Colonic mucosa (tissue), 4 donors: ENCODE measurements at regions not wholly inside any gene's neighbourhood (a gene's known extent, or its start where the extent isn't known, plus 50 kb on each side); places are given as distances from the start of the nearest gene placed in this dataset.

Source experiments
- DNase-seq: peaks from one replicate; pipeline ENCODE4 v3.0.0-alpha.2; 2020
- H3K27ac ChIP-seq: fragments of 200-600 bp; one replicate; pipeline ENCODE4 v1.8.0; 2021
- H3K27me3 ChIP-seq: fragments of 200-600 bp; one replicate; pipeline ENCODE4 v1.8.0; 2021
- H3K36me3 ChIP-seq: fragments of 200-600 bp; one replicate; pipeline ENCODE4 v1.8.0; 2021
- H3K4me1 ChIP-seq: fragments of 200-600 bp; one replicate; pipeline ENCODE4 v1.8.0; 2021; ENCODE audit warnings: mild to moderate bottlenecking
- H3K4me3 ChIP-seq: fragments of 200-600 bp; one replicate; pipeline ENCODE4 v1.8.0; 2021
- H3K9ac ChIP-seq, 2 donors: one replicate each; pipeline ENCODE4 v1.7.0; 2013; ENCODE audit warnings: control low read depth in 2 of 2, low read depth in 2 of 2, low read length in 2 of 2
- H3K9me3 ChIP-seq: fragments of 200-600 bp; one replicate; pipeline ENCODE4 v1.8.0; 2021
- intact Hi-C: fragments of 100-400 bp; cut with DNase I; formaldehyde crosslinking; loops from one replicate; pipeline ENCODE4 v1.14.1; 2022
- TF ChIP-seq, protein P1 (sequence below): fragments of 200-600 bp; IDR thresholded peaks from one replicate; pipeline ENCODE4 v1.8.0; 2022; ENCODE audit warnings: antibody characterized with exemption, mild to moderate bottlenecking
- donor health status: healthy.
- donor health status: DM: no; HTN: no; CAD: no.
- donor health status: DM: no; HTN: no; CAD: no.

DNA sequence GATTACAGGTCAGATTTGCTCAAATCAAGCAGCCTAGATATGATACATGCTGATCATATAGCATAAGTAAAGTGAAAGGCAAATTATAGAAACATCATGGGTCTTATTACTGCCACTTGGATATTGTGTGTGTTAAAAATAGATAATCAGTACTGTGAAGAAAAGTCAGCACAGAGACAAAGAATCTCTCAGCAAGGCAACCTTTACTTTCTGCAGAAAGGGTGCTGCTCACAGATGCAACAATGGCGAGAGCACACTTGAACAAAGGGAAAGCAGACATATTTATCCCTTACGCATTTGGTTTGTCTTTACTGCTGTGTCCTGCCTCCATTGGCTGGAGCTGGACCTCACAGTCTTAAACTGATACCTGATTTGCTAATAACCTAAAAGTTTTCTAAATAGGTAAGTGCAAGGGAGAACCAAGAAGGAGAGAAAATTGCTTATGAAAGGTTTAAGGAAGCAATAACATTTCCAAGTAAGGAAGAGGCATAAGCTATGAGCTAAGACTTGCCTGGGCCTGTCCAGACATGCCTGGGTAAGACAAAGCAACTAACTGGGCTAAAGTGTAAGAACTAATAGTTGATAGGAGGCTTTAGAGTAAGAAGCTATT, 1310.8 kb upstream of the LRRTM3 start:
- DNase-seq, result no peak
- H3K9ac ChIP-seq, result no peak overlapping the region
- H3K36me3 ChIP-seq, result no peaks in the 10 kb centered on the region
- no peak overlapping the region for H3K4me3 ChIP-seq
- no peak overlapping the region for H3K27ac ChIP-seq
- no peaks in the 10 kb centered on the region for H3K4me1 ChIP-seq
- H3K9me3 ChIP-seq, result no peaks in the 10 kb centered on the region
- intact Hi-C loops, result no loop called here
- TF ChIP-seq, protein P1, sequence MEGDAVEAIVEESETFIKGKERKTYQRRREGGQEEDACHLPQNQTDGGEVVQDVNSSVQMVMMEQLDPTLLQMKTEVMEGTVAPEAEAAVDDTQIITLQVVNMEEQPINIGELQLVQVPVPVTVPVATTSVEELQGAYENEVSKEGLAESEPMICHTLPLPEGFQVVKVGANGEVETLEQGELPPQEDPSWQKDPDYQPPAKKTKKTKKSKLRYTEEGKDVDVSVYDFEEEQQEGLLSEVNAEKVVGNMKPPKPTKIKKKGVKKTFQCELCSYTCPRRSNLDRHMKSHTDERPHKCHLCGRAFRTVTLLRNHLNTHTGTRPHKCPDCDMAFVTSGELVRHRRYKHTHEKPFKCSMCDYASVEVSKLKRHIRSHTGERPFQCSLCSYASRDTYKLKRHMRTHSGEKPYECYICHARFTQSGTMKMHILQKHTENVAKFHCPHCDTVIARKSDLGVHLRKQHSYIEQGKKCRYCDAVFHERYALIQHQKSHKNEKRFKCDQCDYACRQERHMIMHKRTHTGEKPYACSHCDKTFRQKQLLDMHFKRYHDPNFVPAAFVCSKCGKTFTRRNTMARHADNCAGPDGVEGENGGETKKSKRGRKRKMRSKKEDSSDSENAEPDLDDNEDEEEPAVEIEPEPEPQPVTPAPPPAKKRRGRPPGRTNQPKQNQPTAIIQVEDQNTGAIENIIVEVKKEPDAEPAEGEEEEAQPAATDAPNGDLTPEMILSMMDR, result no peak
- no peaks in the 10 kb centered on the region for H3K27me3 ChIP-seq

DNA sequence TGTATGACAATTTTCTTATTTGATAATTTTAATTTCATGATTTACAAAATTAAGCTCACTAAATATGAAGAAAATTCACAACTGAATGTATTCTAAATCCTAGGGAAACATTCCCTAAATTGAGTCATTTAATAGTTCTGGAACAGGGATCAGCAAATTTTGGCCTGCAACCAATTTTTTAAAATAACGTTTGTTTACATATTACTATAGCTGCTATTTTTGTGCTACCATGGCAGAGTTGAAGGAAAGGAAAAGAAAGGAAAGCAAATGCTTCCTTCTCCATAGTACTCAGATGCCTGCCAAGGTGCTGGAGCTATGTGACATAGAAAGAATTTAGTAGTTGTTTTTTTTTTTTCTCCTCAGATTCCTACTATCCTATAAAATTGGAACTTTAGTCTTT, 1307.7 kb upstream of the LRRTM3 start:
- Histone ChIP-seq H3K4me3 (no peak overlapping the region), H3K36me3 (no peaks in the 10 kb centered on the region), H3K27ac (no peak overlapping the region), H3K9me3 (no peaks in the 10 kb centered on the region), H3K27me3 (no peaks in the 10 kb centered on the region), H3K4me1 (no peaks in the 10 kb centered on the region), H3K9ac (no peak overlapping the region)
- DNase-seq, result no peak
- intact Hi-C loops, result no loop called here
- TF ChIP-seq, protein P1, result no peak

DNA sequence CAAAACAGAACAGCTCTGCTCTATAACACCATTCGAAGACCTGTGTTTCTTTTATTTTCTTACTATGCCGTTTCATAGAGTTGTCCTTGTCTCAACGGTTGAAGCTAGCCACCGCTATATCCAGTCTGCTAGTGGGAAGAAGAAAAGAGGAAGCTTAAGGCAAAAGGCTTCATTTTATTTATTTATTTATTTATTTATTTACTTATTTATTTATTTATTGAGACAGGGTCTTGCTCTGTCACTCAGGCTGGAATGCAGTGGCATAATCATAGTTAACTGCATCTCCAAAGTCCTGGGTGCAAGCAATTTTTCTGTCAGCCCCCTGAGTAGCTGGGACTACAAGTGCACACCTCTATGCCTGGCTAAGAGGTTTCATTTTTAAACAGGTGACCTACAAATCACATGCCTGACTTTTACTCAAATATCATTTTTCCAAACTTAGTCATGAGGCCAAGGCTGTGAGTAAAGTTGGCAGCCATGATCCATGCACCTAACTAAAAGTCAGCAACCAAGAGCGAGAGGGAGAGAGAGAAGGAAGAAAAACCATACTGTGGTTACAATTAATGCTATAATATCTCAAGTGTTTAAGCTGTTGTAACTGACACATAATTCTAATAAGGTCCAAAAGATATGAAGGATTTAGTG, 1305.3 kb upstream of the LRRTM3 start:
- Histone ChIP-seq H3K36me3 (no peaks in the 10 kb centered on the region), H3K9me3 (no peaks in the 10 kb centered on the region), H3K4me3 (no peak overlapping the region), H3K4me1 (no peaks in the 10 kb centered on the region), H3K9ac (no peak overlapping the region), H3K27ac (no peak overlapping the region), H3K27me3 (no peaks in the 10 kb centered on the region)
- no peak for DNase-seq
- TF ChIP-seq, protein P1, result no peak
- intact Hi-C loops, result no loop called here

DNA sequence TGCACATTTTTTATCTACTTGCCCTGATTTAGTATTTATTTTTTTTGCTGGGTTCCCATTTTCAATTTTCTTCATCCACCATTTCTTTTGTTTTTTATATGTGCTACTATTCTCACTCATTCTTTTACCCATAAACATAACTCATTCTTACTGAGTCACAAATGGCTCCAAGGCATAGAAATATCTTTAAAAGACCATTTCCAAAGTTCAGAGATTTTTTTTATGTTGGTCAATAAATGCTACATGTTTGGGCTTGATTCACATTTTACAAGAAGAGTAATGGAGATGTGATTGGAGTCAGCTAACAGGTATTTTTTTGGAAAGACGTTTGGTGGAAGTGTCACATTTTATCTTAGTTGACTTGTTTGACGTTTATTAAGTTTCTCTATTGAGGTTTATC, 1303.2 kb upstream of the LRRTM3 start:
- Histone ChIP-seq H3K27me3 (no peaks in the 10 kb centered on the region), H3K36me3 (no peaks in the 10 kb centered on the region), H3K4me1 (no peaks in the 10 kb centered on the region), H3K9me3 (no peaks in the 10 kb centered on the region), H3K27ac (no peak overlapping the region), H3K4me3 (no peak overlapping the region), H3K9ac (no peak overlapping the region)
- TF ChIP-seq, protein P1, result no peak
- no peak for DNase-seq
- intact Hi-C loops, result no loop called here

DNA sequence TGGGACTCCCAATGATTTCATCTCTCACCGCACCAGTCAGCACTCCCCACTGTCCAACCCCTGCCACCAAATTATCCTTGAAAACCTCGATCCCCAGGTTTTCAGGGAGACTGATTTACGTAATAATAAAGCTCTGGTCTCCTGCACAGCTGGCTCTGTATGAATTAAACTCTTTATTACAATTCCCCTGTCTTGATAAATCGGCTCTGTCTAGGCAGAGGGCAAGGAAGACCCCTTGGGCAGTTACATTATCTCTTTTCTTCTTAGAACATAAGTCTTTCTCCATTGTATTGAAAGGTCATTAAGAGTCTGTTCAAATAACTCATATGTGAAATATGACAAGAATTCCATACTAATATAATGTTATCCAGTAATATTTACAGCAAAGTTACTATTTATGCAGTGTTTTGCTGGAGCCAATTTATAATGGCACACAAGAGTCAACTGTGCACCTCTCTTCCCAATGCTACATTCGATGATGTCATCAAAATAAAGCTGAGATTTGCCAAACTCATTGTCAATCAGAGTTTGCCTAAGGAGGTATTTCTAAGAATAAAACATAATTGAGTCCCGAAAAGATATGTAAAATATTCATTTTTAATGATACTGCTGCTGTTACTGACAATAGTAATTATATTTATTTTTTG, 1297.2 kb upstream of the LRRTM3 start:
- Histone ChIP-seq H3K9ac (no peak overlapping the region), H3K4me3 (no peak overlapping the region), H3K27ac (no peak overlapping the region), H3K36me3 (no peaks in the 10 kb centered on the region), H3K9me3 (no peaks in the 10 kb centered on the region), H3K27me3 (no peaks in the 10 kb centered on the region), H3K4me1 (no peaks in the 10 kb centered on the region)
- intact Hi-C loops, result no loop called here
- no peak for DNase-seq
- TF ChIP-seq, protein P1, result no peak
